ENCODE measurements at regions not wholly inside any gene's neighbourhood (a gene's known extent, or its start where the extent isn't known, plus 50 kb on each side); places are given as distances from the start of the nearest gene placed in this dataset.
A peak's percentile ranks its signal among the peaks of the same experiment; 100 is the strongest.

GRCh38 chr1:229845410-229846138, 219.5 kb downstream of the URB2 start:
- peak; percentile 4 for DNase-seq (ENCODE audit: low read depth)
- peak; percentile 8; the same call in 1 of the 2 replicates for TF ChIP-seq CTCF (IDR thresholded peaks at IDR 0.05; ENCODE audit: control insufficient read depth, extremely low read depth, insufficient read depth)
- H3K4me3 ChIP-seq (ENCODE audit: low read depth, low read length) = no peak overlapping the region

GRCh38 chr1:229846351-229846750, 220.3 kb downstream of the URB2 start:
- TF ChIP-seq CTCF (IDR thresholded peaks at IDR 0.05; ENCODE audit: control insufficient read depth, extremely low read depth, insufficient read depth) = no peak
- no peak overlapping the region for H3K4me3 ChIP-seq (ENCODE audit: low read depth, low read length)
- DNase-seq (ENCODE audit: low read depth) = no peak

- peak; percentile 3 for DNase-seq (ENCODE audit: low read depth)
- H3K4me3 ChIP-seq (ENCODE audit: low read depth, low read length) = no peak overlapping the region
- peak; percentile 40 for TF ChIP-seq CTCF (IDR thresholded peaks at IDR 0.05; ENCODE audit: control insufficient read depth, extremely low read depth, insufficient read depth)
These were observed 218.0 kb upstream of the GALNT2 start for GRCh38 chr1:229848752-229849677.

- DNase-seq (ENCODE audit: low read depth) = no peak
- H3K4me3 ChIP-seq (ENCODE audit: low read depth, low read length) = no peak overlapping the region
- TF ChIP-seq CTCF (IDR thresholded peaks at IDR 0.05; ENCODE audit: control insufficient read depth, extremely low read depth, insufficient read depth) = no peak
These were observed 215.5 kb upstream of the GALNT2 start for GRCh38 chr1:229851511-229851910.

- no peak for TF ChIP-seq CTCF (IDR thresholded peaks at IDR 0.05; ENCODE audit: control insufficient read depth, extremely low read depth, insufficient read depth)
- no peak for DNase-seq (ENCODE audit: low read depth)
- no peak overlapping the region for H3K4me3 ChIP-seq (ENCODE audit: low read depth, low read length)
These were observed 213.3 kb upstream of the GALNT2 start for GRCh38 chr1:229853751-229854150.

- TF ChIP-seq CTCF (IDR thresholded peaks at IDR 0.05; ENCODE audit: control insufficient read depth, extremely low read depth, insufficient read depth) = no peak
These were observed 212.4 kb upstream of the GALNT2 start for GRCh38 chr1:229854620-229855019.

More at GRCh38 chr1:229854620-229855019, 212.4 kb upstream of the GALNT2 start:
- DNase-seq (ENCODE audit: low read depth) = no peak
- H3K4me3 ChIP-seq (ENCODE audit: low read depth, low read length) = no peak overlapping the region
